GM19043 (cell line): ENCODE measurements at regions not wholly inside any gene's neighbourhood (a gene's known extent, or its start where the extent isn't known, plus 50 kb on each side); places are given as distances from the start of the nearest gene placed in this dataset.

Experiments used
- ATAC-seq: cut with Tn5 transposase; IDR thresholded peaks from one replicate; pipeline ENCODE4 v1.9.1; 2021; ENCODE audit warnings: low read depth; ENCODE audit not compliant: unreplicated experiment

DNA sequence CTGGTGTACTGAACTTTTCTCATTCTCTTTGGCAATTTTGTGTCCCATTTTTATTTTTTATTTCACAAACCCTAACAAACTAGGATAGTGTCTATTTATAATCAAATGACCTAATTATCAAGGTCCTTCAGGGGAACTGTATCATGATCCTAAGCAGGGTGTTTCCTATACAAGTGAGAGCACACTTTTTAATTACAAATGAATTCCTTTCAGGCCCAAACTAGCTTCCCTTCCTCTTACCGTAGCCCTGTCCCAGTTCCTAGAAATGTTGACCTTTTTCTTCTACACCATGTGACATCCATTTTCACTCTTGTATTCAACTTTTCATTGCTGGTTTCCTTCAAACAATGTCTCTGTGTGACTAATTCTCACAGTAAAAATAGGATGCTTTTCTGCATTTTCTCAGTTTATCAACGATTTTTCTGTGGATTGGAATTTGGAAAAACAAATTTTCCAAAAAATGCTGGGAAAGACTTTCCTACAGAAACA lies 411.4 kb downstream of the CCDC91 start:
- ATAC-seq, result no peak

DNA sequence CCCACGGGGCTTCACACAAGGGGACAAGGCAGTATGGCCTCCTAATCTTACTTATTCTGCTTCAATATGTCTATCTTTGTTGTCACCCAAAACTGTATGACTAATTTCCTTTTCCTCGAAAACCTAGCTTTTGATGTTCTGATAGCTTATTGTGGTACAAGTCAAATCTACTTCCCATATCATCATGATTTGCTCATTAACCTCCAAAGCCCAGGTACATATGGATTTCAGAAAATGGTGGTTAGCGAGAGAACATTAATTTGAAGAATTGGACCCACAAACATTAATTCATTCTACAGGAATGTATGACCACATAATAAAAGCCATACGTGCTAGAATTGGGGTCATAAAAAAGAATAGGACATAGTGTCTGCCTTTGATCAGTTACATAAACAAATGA lies 412.5 kb downstream of the CCDC91 start:
- ATAC-seq, result no peak

DNA sequence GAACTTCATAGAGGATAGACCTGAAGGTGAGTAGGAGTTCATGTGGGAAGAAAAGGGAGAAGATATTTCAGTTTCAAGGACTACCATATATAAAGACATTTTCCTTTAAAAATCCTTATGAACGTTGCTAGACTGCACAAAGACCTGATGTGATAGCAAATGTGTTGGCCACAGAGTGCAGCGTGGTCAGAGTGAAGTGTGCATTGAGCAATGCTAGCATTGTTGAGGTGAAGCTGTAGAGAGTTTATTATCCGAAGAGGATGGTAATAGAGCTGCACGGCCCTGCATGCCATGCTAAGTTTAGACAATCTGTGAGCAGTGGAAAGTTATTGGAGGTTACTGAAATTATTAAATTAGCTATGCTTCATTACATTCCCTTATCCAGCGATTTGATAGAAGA lies 413.0 kb downstream of the CCDC91 start:
- no peak for ATAC-seq

DNA sequence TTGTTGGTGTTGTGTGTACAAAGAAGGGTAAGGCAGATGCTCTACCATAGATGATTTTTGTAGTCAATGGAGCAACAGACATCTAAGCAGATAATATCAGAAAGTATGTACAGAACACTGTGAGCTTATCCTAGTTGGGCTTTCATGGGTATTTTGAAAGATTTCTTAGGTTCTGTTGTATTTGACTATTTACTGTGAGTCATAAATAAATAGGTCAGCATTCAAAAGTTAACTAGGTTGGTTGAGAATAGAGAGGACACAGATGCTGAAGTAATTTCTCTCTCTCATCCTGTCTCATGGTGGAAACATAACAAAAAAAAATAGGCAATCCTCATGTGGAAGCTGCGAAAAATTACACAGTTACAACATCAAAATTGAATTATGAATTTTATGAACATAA lies 413.5 kb downstream of the CCDC91 start:
- ATAC-seq, result no peak

DNA sequence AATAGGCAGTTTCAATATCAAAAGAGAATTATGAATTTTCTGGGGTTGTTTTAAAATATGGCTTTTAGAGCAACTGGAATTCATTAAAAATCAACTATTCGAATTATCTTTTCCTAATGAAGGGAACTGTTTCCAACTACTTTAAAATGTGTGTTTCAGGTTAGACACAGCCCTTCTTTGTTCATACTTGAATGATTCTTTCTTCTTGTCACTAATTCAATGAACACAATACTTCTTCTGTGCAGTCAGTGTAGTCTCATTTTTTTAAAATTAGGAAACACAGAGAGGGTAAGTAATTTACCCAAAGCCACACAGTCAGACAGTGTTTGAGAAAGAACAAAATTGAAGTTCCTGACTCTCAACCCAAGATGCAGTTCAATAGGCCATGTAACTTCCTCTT lies 414.0 kb downstream of the CCDC91 start:
- ATAC-seq, result no peak

DNA sequence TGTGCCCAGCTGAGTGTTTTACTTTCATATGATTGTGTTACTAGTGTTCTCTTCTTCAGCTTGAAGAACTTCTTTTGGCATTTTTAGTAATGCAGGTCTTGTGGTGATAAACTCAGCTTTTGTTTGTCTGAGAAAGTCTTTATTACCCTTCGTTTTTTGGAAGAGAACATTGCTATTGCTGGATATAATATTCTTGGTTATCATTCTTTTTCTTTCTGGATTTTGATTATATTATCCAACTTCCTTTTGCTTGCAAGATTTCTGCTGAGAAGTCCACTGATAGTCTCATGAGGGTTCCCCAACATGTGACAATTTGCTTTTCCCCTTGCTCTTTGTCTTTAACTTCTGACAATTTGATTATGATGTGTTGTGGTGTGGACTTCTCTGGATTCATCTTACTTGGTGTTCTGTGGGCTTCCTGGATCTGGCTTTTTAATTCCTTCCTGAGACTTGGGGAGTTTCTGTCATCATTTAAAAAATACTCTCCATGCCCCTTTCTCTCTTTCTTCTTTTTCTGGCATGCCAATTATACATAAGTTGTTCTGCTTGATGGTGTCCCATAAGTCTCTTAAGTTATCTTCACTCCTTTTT lies 416.8 kb downstream of the CCDC91 start:
- ATAC-seq, result no peak

DNA sequence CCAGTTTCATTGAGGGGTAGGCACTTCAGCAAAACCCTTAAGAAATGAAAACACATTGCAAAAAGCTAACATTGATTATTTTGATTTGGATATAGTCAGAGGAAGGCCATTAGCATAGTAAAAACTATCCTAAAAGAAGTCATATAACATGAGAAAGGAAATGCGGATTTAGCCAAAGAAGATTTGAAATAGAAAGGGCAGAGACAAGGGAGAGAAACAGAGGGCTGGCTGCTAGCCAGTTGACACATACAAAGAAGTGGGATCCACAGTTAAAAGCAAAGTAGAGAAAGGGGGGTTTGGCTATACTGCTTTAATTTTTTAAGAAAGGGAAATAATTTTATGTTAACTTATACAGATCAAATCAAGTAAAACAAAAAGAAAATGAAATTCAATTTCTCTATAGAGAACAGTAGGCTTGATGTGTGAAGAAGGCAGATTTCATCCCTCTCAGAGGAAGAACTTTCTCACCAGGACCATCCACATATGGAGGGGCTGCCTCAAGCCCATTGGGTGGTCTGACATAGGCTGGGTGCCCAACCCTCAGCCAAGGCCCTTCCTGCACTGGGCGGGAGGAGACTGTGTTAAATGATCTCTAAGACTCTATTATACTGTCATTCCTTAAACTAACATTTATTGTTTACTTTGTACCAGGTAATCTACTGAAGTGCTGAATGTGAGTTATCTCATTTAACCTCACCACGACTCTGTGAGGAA lies 420.3 kb downstream of the CCDC91 start:
- no peak for ATAC-seq

DNA sequence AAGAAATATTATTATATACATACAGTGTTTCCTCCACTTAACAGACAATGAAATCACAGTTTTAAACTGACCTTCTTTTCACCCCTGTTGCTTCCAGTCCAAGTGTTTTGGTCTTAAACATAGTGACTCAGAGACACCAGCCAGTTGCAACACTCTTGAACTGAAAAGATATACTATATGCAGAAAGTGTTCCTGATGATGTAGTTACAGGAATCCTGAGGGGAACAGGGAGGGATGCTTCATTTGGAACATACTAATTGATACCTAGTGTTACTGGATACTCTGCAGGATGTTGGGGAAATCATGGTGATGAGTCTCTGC lies 420.8 kb downstream of the CCDC91 start:
- ATAC-seq, result no peak

DNA sequence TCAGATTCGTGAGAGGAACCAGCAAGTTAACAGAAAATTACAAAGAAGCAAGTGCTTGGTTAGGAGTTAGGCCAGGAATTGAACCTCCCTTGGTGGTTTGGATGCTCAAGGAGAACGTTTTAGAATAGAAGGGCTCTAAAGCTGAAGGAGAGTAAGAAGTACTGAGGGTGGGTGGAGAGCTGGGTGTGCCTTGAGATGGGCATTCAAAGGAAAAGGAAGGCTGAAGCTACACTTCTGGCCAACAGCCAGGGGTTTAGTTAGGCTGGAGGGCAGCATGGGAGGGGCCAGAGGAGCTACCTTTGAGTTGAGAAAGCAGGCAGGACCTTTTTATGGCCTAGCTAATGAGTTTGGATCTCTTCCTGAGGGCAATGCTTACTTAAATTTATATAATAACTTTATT lies 421.2 kb downstream of the CCDC91 start:
- ATAC-seq, result no peak

DNA sequence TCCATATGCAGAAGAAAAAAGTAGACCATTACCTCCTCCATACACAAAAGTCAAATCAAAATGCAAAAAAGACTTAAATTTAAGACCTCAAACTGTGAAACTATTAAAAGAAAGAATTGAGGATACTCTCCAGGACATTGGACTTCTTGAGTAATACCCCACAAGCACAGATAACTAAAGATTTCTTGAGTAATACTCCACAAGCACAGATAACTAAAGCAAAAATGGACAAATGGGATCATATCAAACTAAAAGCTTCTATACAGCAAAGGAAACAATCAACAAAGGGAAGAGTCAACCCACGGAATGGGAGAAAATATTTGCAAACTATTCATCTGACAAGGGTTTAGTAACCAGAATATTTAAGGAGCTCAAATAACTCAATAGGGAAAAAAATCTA lies 427.9 kb downstream of the CCDC91 start:
- ATAC-seq, result no peak

DNA sequence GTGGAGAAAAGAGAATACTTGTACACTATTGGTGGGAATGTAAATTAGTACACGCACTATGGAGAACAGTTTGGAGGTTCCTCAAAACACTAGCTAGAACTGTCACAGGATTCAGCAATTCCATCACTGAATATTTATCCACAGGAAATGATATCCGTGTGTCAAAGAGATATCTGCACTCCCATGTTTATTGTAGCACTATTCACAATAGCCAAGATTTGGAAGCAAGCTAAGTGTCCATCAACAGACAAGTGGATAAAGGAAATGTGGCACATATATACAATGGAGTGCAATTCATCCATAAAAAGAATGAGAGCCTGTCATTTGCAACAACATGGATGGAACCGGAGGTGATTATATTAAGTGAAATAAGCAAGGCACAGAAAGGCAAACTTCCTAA lies 428.5 kb downstream of the CCDC91 start:
- ATAC-seq, result no peak

DNA sequence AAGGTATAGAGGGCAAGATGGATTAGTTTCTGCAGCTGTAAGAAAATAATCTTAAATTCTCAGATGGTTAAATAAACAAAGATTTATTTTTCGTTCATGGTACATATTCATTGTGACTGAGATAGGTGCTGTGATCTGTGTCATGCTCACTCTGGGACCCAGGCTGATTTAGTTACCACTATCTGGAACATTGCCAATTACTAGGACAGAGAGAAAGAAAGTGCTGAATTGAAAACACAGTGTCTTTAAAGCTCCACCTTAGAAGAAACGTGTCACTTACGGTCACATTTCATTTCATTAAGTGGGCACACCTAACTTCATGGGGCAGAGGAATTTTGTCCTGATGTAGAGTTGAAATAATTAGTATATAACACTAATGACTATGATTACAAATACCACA lies 430.0 kb downstream of the CCDC91 start:
- no peak for ATAC-seq

DNA sequence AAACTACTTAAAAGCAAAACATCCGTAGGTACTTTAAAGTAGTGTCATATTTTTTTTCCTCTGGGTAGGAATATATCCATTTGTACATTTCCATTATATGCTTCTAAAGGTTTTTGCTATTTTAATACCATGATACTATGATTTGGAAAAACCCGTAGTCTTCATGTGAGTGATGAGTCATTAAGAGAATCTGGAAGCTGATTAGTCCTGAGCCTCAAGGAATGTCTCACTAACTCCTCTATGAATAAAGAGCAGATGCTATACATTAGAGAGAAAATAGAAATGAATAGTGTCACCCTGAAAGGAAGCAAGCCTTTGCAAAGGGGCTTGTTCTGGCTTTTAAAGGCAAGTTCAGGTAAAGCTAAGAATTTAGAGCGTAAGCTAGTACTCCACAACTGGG lies 432.1 kb downstream of the CCDC91 start:
- ATAC-seq, result no peak

DNA sequence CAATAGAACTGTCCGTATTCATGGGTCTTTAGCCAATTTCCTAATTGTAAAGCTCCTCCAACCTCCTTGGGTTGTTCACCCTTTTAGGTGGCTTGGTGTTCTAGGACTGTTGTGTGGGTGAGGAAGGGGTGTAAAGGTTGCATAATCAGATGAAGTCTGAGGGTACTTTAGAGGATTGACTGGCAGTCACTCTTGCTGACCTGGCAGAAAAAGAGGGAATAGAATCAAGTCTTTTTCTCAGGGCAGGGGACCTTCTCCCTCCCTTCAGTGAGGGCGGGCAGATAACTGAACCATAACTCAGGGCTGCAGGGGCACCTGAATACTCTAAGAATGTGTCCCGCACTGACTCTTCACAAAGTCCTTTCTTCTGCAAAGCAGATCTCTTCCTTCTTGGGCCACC lies 436.2 kb downstream of the CCDC91 start:
- ATAC-seq, result no peak

DNA sequence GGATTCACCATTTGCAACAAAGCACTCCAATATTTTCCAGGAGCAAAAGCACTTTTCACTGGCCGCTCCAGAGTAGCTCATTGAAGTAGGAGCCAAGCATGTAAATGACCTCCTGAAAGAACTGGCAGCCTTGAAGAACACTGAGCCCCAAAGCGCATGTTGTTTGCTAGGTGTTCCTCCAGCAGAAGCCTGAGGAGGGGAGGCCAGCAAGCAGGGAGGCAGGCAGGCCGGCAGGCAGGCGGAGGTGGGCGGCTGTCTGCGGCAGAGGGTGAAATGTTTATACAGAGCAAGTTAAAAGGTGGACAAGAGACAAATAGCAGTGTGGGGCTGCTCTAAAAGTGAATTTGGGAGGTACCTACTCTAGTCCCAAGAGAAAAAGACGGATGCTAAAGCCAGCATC lies 439.4 kb downstream of the CCDC91 start:
- no peak for ATAC-seq

DNA sequence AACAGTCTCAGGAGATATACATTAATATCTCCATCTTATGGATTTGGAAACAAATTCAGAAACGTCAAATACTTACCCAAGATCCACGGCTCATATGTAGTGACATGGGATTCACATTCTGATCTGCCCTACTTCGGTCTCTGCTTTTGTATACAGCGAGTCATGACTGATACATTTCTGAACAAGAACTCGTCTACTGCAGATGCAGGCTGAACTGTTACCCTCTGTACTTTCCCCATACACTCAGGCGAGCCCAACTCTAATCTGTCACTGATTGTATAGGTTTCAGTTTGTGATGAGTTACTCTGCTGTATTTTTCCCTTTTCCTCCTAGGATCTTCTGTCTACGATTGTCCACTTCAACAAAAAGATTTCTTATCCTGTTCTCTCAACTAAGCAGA lies 441.6 kb downstream of the CCDC91 start:
- ATAC-seq, result no peak

DNA sequence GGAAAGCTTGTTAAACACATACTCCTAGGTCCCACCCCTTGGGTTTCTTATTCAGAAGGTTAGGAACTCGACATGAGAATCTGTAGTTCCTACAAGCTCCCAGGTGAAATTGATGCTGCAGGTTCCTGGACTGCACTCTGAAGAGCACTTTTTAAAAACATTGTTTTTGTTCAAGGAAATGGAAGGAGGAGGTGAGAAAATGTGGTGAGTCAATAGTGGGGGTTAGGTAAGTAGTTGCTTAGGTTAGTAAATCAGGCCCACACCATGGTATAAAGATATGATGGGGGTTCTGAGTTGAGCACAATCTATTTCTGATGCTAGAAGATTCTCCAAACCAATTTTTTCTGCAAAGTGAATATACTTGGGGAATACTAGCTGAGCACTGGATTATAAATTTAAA lies 450.3 kb downstream of the CCDC91 start:
- ATAC-seq, result no peak

DNA sequence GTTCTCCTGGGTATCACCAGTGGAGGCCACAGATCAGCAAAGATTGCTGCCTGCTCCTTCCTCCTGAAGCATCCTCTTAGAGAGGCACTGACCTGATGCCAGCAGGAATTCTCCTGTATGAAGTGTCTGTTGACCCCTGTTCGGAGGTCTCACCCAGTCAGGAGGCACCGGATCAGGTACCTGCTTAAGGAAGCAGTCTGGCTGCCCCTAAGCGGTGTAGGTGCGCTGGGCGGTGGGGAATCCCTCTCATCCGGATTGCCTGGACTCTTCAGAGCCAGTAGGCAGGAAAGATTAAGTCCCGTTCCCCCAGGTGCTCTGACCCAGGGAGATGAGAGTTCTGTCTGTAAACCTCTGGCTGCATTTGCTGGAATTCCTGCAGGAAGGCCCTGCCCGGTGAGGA lies 455.2 kb downstream of the CCDC91 start:
- ATAC-seq, result no peak

DNA sequence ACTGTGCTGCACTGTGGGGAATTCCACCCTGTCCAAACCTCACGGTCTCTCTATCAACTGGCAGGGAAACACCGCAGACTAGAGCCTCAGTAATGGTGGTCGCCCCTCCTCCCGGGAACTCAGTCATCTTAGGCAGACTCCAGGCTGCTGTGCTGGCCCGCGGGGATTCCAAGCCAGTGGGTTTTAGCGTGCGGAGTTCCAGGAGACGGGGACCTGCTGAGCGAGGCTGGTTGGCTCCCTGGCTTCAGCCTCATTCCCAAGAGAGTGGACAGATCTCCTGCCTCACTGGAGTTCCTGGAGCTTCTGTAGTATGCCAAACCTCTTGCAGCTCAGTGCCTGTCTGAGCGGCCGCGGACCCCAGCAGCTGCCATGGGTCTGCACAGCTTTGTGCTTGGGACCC lies 455.6 kb downstream of the CCDC91 start:
- ATAC-seq, result no peak

DNA sequence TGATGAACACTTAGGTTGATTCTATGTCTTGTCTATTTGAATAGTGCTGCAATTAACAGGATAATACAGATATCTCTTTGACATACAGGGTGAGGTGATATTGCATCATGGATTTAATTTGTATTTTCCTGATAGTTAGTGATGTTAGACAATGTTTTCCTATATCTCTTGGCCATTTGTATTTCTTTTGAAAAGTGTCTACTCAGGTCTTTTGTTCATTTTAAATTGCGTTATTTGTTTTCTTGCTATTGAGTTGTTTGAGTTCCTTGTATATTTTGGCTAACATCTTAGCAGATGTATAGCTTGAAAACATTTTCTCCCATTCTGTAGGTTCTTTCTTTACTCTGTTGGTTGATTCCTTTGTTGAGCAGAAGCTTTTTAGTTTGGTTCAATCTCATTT lies 460.6 kb downstream of the CCDC91 start:
- no peak for ATAC-seq

DNA sequence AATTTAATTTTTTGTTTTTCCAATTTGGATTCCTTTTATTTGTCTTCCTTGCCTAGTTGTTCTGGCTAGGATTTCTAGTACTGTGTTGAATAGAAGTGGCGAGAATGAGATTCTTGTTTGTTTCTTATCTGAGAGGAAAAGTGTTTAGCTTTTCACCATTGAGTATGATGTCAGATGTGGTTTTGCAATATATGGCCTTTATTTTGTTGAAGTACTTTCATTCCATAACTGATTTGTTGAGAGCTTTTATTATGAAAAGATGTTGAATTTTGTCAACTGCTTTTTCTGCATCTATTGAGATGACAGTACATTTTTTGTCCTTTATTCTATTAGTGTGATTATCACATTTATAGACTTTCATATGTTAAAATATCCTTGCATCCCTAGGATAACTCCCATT lies 462.0 kb downstream of the CCDC91 start:
- ATAC-seq, result no peak

DNA sequence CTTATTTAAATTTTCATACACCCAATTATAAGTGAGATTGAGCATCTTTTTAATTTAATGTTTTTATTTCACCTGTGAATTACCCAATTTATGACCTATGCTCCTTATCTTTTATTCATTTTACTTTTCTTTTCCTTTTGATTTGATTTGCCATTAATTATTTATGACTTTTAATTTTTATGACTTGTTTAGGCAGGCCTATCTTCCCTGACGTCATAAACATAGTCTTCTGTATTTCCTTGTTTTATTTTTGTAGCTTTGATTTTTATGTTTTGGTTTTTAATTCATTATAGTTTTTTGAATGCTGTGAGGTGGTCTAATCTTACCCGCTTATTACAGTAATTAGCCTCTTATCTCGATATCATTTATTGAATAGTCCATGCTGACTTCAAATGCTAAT lies 467.1 kb upstream of the FAR2 start:
- no peak for ATAC-seq

DNA sequence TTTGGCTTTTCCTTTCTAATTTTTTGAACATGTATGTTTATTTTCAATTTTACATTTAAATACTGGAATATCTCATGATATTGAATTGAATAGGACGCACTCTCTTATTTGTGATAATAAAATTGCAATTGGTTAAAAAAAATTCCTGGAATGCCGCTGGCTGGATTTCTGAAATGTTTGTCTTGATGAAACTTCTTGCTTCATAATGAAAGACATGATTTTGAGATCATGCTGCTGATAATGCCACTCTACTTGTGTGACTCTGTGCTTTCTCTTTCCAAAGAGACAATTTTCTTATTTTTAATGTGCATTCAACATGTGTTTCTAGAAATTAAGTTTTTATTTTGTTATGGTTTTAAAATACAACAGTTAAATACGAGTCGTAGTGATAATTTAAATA lies 465.7 kb upstream of the FAR2 start:
- no peak for ATAC-seq
